ENCODE measurements at regions not wholly inside any gene's neighbourhood (a gene's known extent, or its start where the extent isn't known, plus 50 kb on each side); places are given as distances from the start of the nearest gene placed in this dataset.

- no peak overlapping the region for H3K9ac ChIP-seq
- no peak overlapping the region for H3K4me3 ChIP-seq
- no peaks in the 10 kb centered on the region for H3K36me3 ChIP-seq
- no peaks in the 10 kb centered on the region for H3K27me3 ChIP-seq
- H3K27ac ChIP-seq = no peak overlapping the region
- no peaks in the 10 kb centered on the region for H4K20me1 ChIP-seq
- no peaks in the 10 kb centered on the region for H3K4me1 ChIP-seq
- H3K9me3 ChIP-seq (replicated peaks in 1 of 11) = peaks cover 11 to 25% (median 17%) of the 10 kb centered on the region in 11 experiments
- no peak overlapping the region for H3K4me2 ChIP-seq
- TF ChIP-seq Cebpa-rat (IDR thresholded peaks at IDR 0.05) = no peak
Observed at GRCh38 chr4:133995243-133995960, 206.2 kb downstream of the PABPC4L start.

GRCh38 chr4:133982533-133983224 is 218.9 kb downstream of the PABPC4L start:
- no peak overlapping the region for H3K27ac ChIP-seq
- TF ChIP-seq Cebpa-rat (IDR thresholded peaks at IDR 0.05) = no peak
- H3K4me1 ChIP-seq = no peaks in the 10 kb centered on the region
- H3K4me3 ChIP-seq = no peak overlapping the region
- H3K36me3 ChIP-seq = no peaks in the 10 kb centered on the region
- H4K20me1 ChIP-seq = no peaks in the 10 kb centered on the region
- H3K9me3 ChIP-seq (replicated peaks in 1 of 11) = no peaks in the 10 kb centered on the region
- H3K27me3 ChIP-seq = no peaks in the 10 kb centered on the region; a peak in 1 of 22 replicates
- H3K4me2 ChIP-seq = no peak overlapping the region
- no peak overlapping the region for H3K9ac ChIP-seq

- H3K9ac ChIP-seq = no peak overlapping the region
- no peak overlapping the region for H3K4me2 ChIP-seq
- no peaks in the 10 kb centered on the region for H3K4me1 ChIP-seq
- no peaks in the 10 kb centered on the region for H3K36me3 ChIP-seq
- H3K9me3 ChIP-seq (replicated peaks in 1 of 11) = no peaks in the 10 kb centered on the region
- no peak for TF ChIP-seq Cebpa-rat (IDR thresholded peaks at IDR 0.05)
- no peaks in the 10 kb centered on the region; a peak in 1 of 22 replicates for H3K27me3 ChIP-seq
- no peak overlapping the region for H3K27ac ChIP-seq
- H4K20me1 ChIP-seq = no peaks in the 10 kb centered on the region
- H3K4me3 ChIP-seq = no peak overlapping the region
Observed at GRCh38 chr4:133981327-133981726, 220.3 kb downstream of the PABPC4L start.

- Histone ChIP-seq H3K9me3 (replicated peaks in 1 of 11) (no peaks in the 10 kb centered on the region), H3K27ac (no peak overlapping the region), H3K4me3 (no peak overlapping the region), H3K4me1 (peaks cover 0 to 9% (median 0%) of the 10 kb centered on the region in 10 experiments; a peak in 7 of 20 replicates), H3K4me2 (no peak overlapping the region), H3K27me3 (no peaks in the 10 kb centered on the region), H3K36me3 (no peaks in the 10 kb centered on the region), H4K20me1 (no peaks in the 10 kb centered on the region), H3K9ac (no peak overlapping the region)
- TF ChIP-seq Cebpa-rat (IDR thresholded peaks at IDR 0.05) = no peak
Observed at GRCh38 chr4:133972586-133972985, 229.0 kb downstream of the PABPC4L start.

GRCh38 chr4:133969202-133969848 is 232.3 kb downstream of the PABPC4L start:
- no peak for TF ChIP-seq Cebpa-rat (IDR thresholded peaks at IDR 0.05)

GRCh38 chr4:133968174-133968573 is 233.4 kb downstream of the PABPC4L start:
- H4K20me1 ChIP-seq = no peaks in the 10 kb centered on the region
- no peak overlapping the region for H3K4me2 ChIP-seq
- no peak overlapping the region for H3K9ac ChIP-seq
- no peak overlapping the region for H3K27ac ChIP-seq
- peaks cover 0 to 10% (median 0%) of the 10 kb centered on the region in 11 experiments; a peak in 4 of 22 replicates for H3K9me3 ChIP-seq (replicated peaks in 1 of 11)
- H3K36me3 ChIP-seq = no peaks in the 10 kb centered on the region
- H3K4me1 ChIP-seq = peaks cover 0 to 9% (median 0%) of the 10 kb centered on the region in 10 experiments; a peak in 7 of 20 replicates
- H3K27me3 ChIP-seq = no peaks in the 10 kb centered on the region
- no peak for TF ChIP-seq Cebpa-rat (IDR thresholded peaks at IDR 0.05)
- H3K4me3 ChIP-seq = no peak overlapping the region

More at GRCh38 chr4:133969202-133969848, 232.3 kb downstream of the PABPC4L start:
- H3K9ac ChIP-seq = no peak overlapping the region
- H4K20me1 ChIP-seq = no peaks in the 10 kb centered on the region
- no peak overlapping the region for H3K4me3 ChIP-seq
- no peak overlapping the region for H3K27ac ChIP-seq
- H3K4me1 ChIP-seq = peaks cover 0 to 9% (median 0%) of the 10 kb centered on the region in 10 experiments; a peak in 7 of 20 replicates
- H3K27me3 ChIP-seq = no peaks in the 10 kb centered on the region
- H3K9me3 ChIP-seq (replicated peaks in 1 of 11) = peaks cover 0 to 10% (median 0%) of the 10 kb centered on the region in 11 experiments; a peak in 4 of 22 replicates
- H3K36me3 ChIP-seq = no peaks in the 10 kb centered on the region
- H3K4me2 ChIP-seq = peak overlapping the region in 3 of 11 experiments; percentile 7 to 35 (median 22); a peak in 3 of 22 replicates

GRCh38 chr4:133960975-133961374 is 240.6 kb downstream of the PABPC4L start:
- H3K4me2 ChIP-seq = peak overlapping the region in 5 of 11 experiments; percentile 1 to 27 (median 25); a peak in 6 of 22 replicates

GRCh38 chr4:133943081-133943480 is 258.5 kb downstream of the PABPC4L start:
- H3K4me2 ChIP-seq = peak overlapping the region in 8 of 11 experiments; percentile 19 to 49 (median 38); a peak in 14 of 22 replicates
- no peaks in the 10 kb centered on the region for H4K20me1 ChIP-seq
- no peak overlapping the region for H3K4me3 ChIP-seq
- no peak overlapping the region for H3K9ac ChIP-seq
- H3K9me3 ChIP-seq (replicated peaks in 1 of 11) = peaks cover 0 to 6% (median 0%) of the 10 kb centered on the region in 11 experiments; a peak in 1 of 22 replicates
- TF ChIP-seq Cebpa-rat (IDR thresholded peaks at IDR 0.05) = no peak
- H3K36me3 ChIP-seq = no peaks in the 10 kb centered on the region
- H3K27me3 ChIP-seq = no peaks in the 10 kb centered on the region
- H3K4me1 ChIP-seq = peaks cover 0 to 9% (median 7%) of the 10 kb centered on the region in 10 experiments; a peak in 10 of 20 replicates
- peak overlapping the region in 2 of 11 experiments; percentile 26; a peak in 3 of 22 replicates for H3K27ac ChIP-seq

More at GRCh38 chr4:133960975-133961374, 240.6 kb downstream of the PABPC4L start:
- Histone ChIP-seq H4K20me1 (no peaks in the 10 kb centered on the region), H3K4me1 (peaks cover 0 to 10% (median 7%) of the 10 kb centered on the region in 10 experiments; a peak in 9 of 20 replicates), H3K27me3 (no peaks in the 10 kb centered on the region), H3K4me3 (no peak overlapping the region), H3K36me3 (no peaks in the 10 kb centered on the region), H3K27ac (no peak overlapping the region), H3K9me3 (replicated peaks in 1 of 11) (peaks cover 0 to 28% (median 14%) of the 10 kb centered on the region in 11 experiments; a peak in 12 of 22 replicates), H3K9ac (no peak overlapping the region)
- TF ChIP-seq Cebpa-rat (IDR thresholded peaks at IDR 0.05) = no peak

- H4K20me1 ChIP-seq = no peaks in the 10 kb centered on the region
- H3K9me3 ChIP-seq (replicated peaks in 1 of 11) = no peaks in the 10 kb centered on the region
- H3K36me3 ChIP-seq = no peaks in the 10 kb centered on the region
- no peak for TF ChIP-seq Cebpa-rat (IDR thresholded peaks at IDR 0.05)
- H3K9ac ChIP-seq = no peak overlapping the region
- no peak overlapping the region for H3K27ac ChIP-seq
- H3K4me3 ChIP-seq = no peak overlapping the region
- H3K4me1 ChIP-seq = peaks cover 0 to 2% (median under 1%) of the 10 kb centered on the region in 10 experiments; a peak in 6 of 20 replicates
- H3K4me2 ChIP-seq = no peak overlapping the region
- H3K27me3 ChIP-seq = no peaks in the 10 kb centered on the region
Observed at GRCh38 chr4:133938061-133938460, 263.5 kb downstream of the PABPC4L start.

Measured in BLaER1 treated with 17β-estradiol and CSF1 and Interleukin-3, amounts not matched to agents 10 nM and 100 nM (cell line).